PC-3 (cell line): ENCODE measurements at regions not wholly inside any gene's neighbourhood (a gene's known extent, or its start where the extent isn't known, plus 50 kb on each side); places are given as distances from the start of the nearest gene placed in this dataset.

Source experiments
- EZH2 ChIP-seq: fragments of 300-600 bp; sonication (generic); IDR thresholded peaks from one replicate; pipeline ENCODE4 v1.6.1; 2017; ENCODE audit warnings: antibody characterized with exemption, mild to moderate bottlenecking, low read length; ENCODE audit not compliant: unreplicated experiment
- EZH2phosphoT487 ChIP-seq: fragments of 300-600 bp; sonication (generic); IDR thresholded peaks from 2 replicates; pipeline ENCODE4 v1.6.1; 2018; ENCODE audit warnings: mild to moderate bottlenecking, antibody characterized with exemption, low read length, borderline replicate concordance
- TF ChIP-seq, protein P1 (sequence below): fragments of 300-600 bp; sonication (generic); conservative IDR thresholded peaks from 2 replicates; pipeline ENCODE4 v1.5.1; 2017; ENCODE audit warnings: antibody characterized with exemption, low read depth, mild to moderate bottlenecking, low read length

DNA sequence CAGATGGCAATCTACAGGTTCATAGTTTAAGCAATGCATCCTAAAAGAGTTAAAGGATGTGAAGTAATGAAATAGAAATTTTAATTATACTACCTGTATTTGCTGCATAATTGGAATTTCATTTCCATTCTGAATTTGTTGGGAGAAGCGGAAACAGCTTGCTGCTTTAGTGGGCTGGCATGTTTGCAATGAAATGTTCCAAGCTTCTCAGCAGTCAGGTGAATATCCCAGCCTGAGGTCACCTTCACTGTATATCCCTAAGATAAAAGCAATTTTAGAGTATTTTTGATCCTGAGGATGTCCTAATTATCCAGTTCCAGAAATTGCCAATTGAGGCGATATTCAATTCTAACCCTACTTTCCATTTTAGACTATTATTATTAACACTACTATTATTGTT is 136.1 kb upstream of the ARSJ start:
- TF ChIP-seq, protein P1, sequence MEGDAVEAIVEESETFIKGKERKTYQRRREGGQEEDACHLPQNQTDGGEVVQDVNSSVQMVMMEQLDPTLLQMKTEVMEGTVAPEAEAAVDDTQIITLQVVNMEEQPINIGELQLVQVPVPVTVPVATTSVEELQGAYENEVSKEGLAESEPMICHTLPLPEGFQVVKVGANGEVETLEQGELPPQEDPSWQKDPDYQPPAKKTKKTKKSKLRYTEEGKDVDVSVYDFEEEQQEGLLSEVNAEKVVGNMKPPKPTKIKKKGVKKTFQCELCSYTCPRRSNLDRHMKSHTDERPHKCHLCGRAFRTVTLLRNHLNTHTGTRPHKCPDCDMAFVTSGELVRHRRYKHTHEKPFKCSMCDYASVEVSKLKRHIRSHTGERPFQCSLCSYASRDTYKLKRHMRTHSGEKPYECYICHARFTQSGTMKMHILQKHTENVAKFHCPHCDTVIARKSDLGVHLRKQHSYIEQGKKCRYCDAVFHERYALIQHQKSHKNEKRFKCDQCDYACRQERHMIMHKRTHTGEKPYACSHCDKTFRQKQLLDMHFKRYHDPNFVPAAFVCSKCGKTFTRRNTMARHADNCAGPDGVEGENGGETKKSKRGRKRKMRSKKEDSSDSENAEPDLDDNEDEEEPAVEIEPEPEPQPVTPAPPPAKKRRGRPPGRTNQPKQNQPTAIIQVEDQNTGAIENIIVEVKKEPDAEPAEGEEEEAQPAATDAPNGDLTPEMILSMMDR, result no peak
- TF ChIP-seq EZH2, result no peak
- no peak for TF ChIP-seq EZH2phosphoT487
